GM12892 (cell line): ENCODE measurements at regions not wholly inside any gene's neighbourhood (a gene's known extent, or its start where the extent isn't known, plus 50 kb on each side); places are given as distances from the start of the nearest gene placed in this dataset.

Experiments
- POLR2A ChIP-seq: IDR thresholded peaks from 2 replicates; pipeline ENCODE4 v1.6.1; 2011; ENCODE audit warnings: low read depth, low read length, control low read depth
- TAF1 ChIP-seq: IDR thresholded peaks from 2 replicates; pipeline ENCODE4 v1.6.1; 2011; ENCODE audit warnings: low read depth, mild to moderate bottlenecking, control low read depth, low read length, borderline replicate concordance

- TF ChIP-seq TAF1 (no peak), POLR2A (no peak)
These were observed 968.9 kb upstream of the EYS start for GRCh38 chr6:66675906-66676305.
